Endodermal cell (in vitro differentiated cells): ENCODE measurements at regions not wholly inside any gene's neighbourhood (a gene's known extent, or its start where the extent isn't known, plus 50 kb on each side); places are given as distances from the start of the nearest gene placed in this dataset.

ENCODE experiments used
- DNase-seq: peaks from one replicate; pipeline ENCODE4 v3.0.0-alpha.2; 2017
- H3K27ac ChIP-seq: 2 replicates; pipeline ENCODE4 v1.5.1; 2013; ENCODE audit warnings: mild to moderate bottlenecking, low read depth, low read length, moderate library complexity
- H3K27me3 ChIP-seq: 2 replicates; pipeline ENCODE4 v1.6.1; 2013; ENCODE audit warnings: mild to moderate bottlenecking, low read length, moderate library complexity; ENCODE audit not compliant: insufficient read depth, control insufficient read depth, poor library complexity, severe bottlenecking
- H3K36me3 ChIP-seq: 2 replicates; pipeline ENCODE4 v1.7.0; 2013; ENCODE audit warnings: mild to moderate bottlenecking, low read length, moderate library complexity; ENCODE audit not compliant: control insufficient read depth, insufficient read depth
- H3K4me1 ChIP-seq: one replicate; pipeline ENCODE4 v1.7.0; 2013; ENCODE audit warnings: low read length; ENCODE audit not compliant: control insufficient read depth, insufficient read depth
- H3K4me3 ChIP-seq: 2 replicates; pipeline ENCODE4 v1.5.1; 2013; ENCODE audit warnings: mild to moderate bottlenecking, low read length, moderate library complexity
- H3K9ac ChIP-seq: 2 replicates; pipeline ENCODE4 v1.6.1; 2013; ENCODE audit warnings: mild to moderate bottlenecking, low read length, moderate library complexity; ENCODE audit not compliant: poor library complexity, severe bottlenecking; ENCODE audit errors: extremely low read depth
- H3K9me3 ChIP-seq: 2 replicates; pipeline ENCODE4 v1.6.1; 2013; ENCODE audit warnings: mild to moderate bottlenecking, low read length, moderate library complexity; ENCODE audit not compliant: control insufficient read depth
- H3K27ac Mint-ChIP-seq: 2 replicates; pipeline ENCODE4 v1.8.0; 2020; ENCODE audit warnings: mixed read lengths
- H3K27me3 Mint-ChIP-seq: 2 replicates; pipeline ENCODE4 v1.8.0; 2021; ENCODE audit warnings: mild to moderate bottlenecking, mixed read lengths; ENCODE audit not compliant: insufficient read depth
- H3K36me3 Mint-ChIP-seq: 2 replicates; pipeline ENCODE4 v1.8.0; 2020; ENCODE audit warnings: low read depth, mixed read lengths
- H3K4me1 Mint-ChIP-seq: 2 replicates; pipeline ENCODE4 v1.8.0; 2020; ENCODE audit warnings: mixed read lengths
- H3K4me3 Mint-ChIP-seq: 2 replicates; pipeline ENCODE4 v1.8.0; 2020; ENCODE audit warnings: mild to moderate bottlenecking, moderate library complexity, mixed read lengths
- H3K9me3 Mint-ChIP-seq: 2 replicates; pipeline ENCODE4 v1.8.0; 2020; ENCODE audit warnings: mild to moderate bottlenecking, mixed read lengths
- CTCF ChIP-seq: fragments of 200-600 bp; sonication (generic); conservative IDR thresholded peaks from 2 replicates; pipeline ENCODE4 v1.5.0; 2021; ENCODE audit warnings: antibody characterized with exemption, mild to moderate bottlenecking
- WGBS, 2 experiments: methylation state at CpG; one replicate each; pipeline versions ENCODE4 v1.1.5 to v1.1.7; 2013; ENCODE audit warnings: missing lambda C conversion rate in 2 of 2, mixed read lengths in 1 of 2; ENCODE audit not compliant: insufficient coverage in 1 of 2, insufficient read length in 1 of 2; 5-methylcytosine and 5-hydroxymethylcytosine counted together

- no peaks in the 10 kb centered on the region for H3K36me3 ChIP-seq
- TF ChIP-seq CTCF: no peak
- no peak overlapping the region for H3K9ac ChIP-seq
- 98 to 100% methylated on average over 5 to 9 of the region's 9 CpGs for whole genome bisulfite sequencing, 2 experiments
- Mint-ChIP-seq H3K27me3 (no peaks in the 10 kb centered on the region), H3K4me3 (no peak overlapping the region), H3K9me3 (peaks cover 7% of the 10 kb centered on the region), H3K36me3 (peaks cover 16% of the 10 kb centered on the region), H3K27ac (no peak overlapping the region), H3K4me1 (no peaks in the 10 kb centered on the region)
- H3K27me3 ChIP-seq: no peaks in the 10 kb centered on the region
- H3K9me3 ChIP-seq: peaks cover 13% of the 10 kb centered on the region
- H3K4me1 ChIP-seq: no peaks in the 10 kb centered on the region
- no peak overlapping the region for H3K27ac ChIP-seq
- DNase-seq: no peak
- no peak overlapping the region for H3K4me3 ChIP-seq
Measured at GRCh38 chr22:48729499-48730171, 1098.0 kb downstream of the BRD1 start.

- Mint-ChIP-seq H3K27ac (no peak overlapping the region), H3K9me3 (peaks cover 7% of the 10 kb centered on the region), H3K36me3 (peaks cover 5% of the 10 kb centered on the region), H3K4me1 (no peaks in the 10 kb centered on the region), H3K27me3 (no peaks in the 10 kb centered on the region), H3K4me3 (no peak overlapping the region)
- no peaks in the 10 kb centered on the region for H3K27me3 ChIP-seq
- peaks cover 13% of the 10 kb centered on the region for H3K9me3 ChIP-seq
- DNase-seq: no peak
- 75% methylated on average over 1 of the region's 3 CpGs; no CpG with 5 or more reads in 1 of the 2 experiments for WGBS, 2 experiments
- H3K4me3 ChIP-seq: no peak overlapping the region
- no peak for TF ChIP-seq CTCF
- no peak overlapping the region for H3K9ac ChIP-seq
- no peaks in the 10 kb centered on the region for H3K4me1 ChIP-seq
- no peak overlapping the region for H3K27ac ChIP-seq
- H3K36me3 ChIP-seq: no peaks in the 10 kb centered on the region
Measured at GRCh38 chr22:48727454-48728058, 1100.1 kb downstream of the BRD1 start.

- TF ChIP-seq CTCF: no peak
- Histone ChIP-seq H3K27me3 (no peaks in the 10 kb centered on the region), H3K36me3 (no peaks in the 10 kb centered on the region), H3K4me3 (no peak overlapping the region), H3K27ac (no peak overlapping the region), H3K4me1 (no peaks in the 10 kb centered on the region), H3K9me3 (peaks cover 13% of the 10 kb centered on the region), H3K9ac (no peak overlapping the region)
- H3K9me3 Mint-ChIP-seq: peaks cover 7% of the 10 kb centered on the region
- H3K36me3 Mint-ChIP-seq: peaks cover 5% of the 10 kb centered on the region
- no peak overlapping the region for H3K4me3 Mint-ChIP-seq
- WGBS, 2 experiments: 88 to 95% methylated on average over 4 to 12 of the region's 12 CpGs
- H3K27ac Mint-ChIP-seq: no peak overlapping the region
- DNase-seq: no peak
- H3K4me1 Mint-ChIP-seq: no peaks in the 10 kb centered on the region
- no peaks in the 10 kb centered on the region for H3K27me3 Mint-ChIP-seq
Measured at GRCh38 chr22:48724899-48725298, 1102.8 kb downstream of the BRD1 start.
